ENCODE measurements at regions not wholly inside any gene's neighbourhood (a gene's known extent, or its start where the extent isn't known, plus 50 kb on each side); places are given as distances from the start of the nearest gene placed in this dataset.
"Not testable (repeated sequence)": the region's sequence is repeated elsewhere in the genome, so short reads cannot be mapped to it uniquely, and the experiment has no call there.

- DNase-seq = no peak
Measured at GRCh38 chr3:40649346-40649745, 124.6 kb downstream of the ZNF621 start.

GRCh38 chr3:40652072-40652471, 127.3 kb downstream of the ZNF621 start:
- no peak for DNase-seq

GRCh38 chr3:40653001-40653400, 128.2 kb downstream of the ZNF621 start:
- no peak for DNase-seq

GRCh38 chr3:40653878-40654277, 129.1 kb downstream of the ZNF621 start:
- no peak for DNase-seq

- DNase-seq = no peak
Measured at GRCh38 chr3:40655551-40655950, 130.8 kb downstream of the ZNF621 start.

- no peak for DNase-seq
Measured at GRCh38 chr3:40657623-40658022, 132.9 kb downstream of the ZNF621 start.

GRCh38 chr3:40658305-40658704, 133.5 kb downstream of the ZNF621 start:
- DNase-seq = no peak

GRCh38 chr3:40660554-40660953, 135.8 kb downstream of the ZNF621 start:
- no peak for DNase-seq

- no peak for DNase-seq
Measured at GRCh38 chr3:40661284-40661683, 136.5 kb downstream of the ZNF621 start.

GRCh38 chr3:40663280-40663679, 138.5 kb downstream of the ZNF621 start:
- no peak for DNase-seq

- no peak for DNase-seq
Measured at GRCh38 chr3:40669176-40669575, 144.4 kb downstream of the ZNF621 start.

- no peak for DNase-seq
Measured at GRCh38 chr3:40672861-40673260, 148.1 kb downstream of the ZNF621 start.

GRCh38 chr3:40677321-40677720, 152.6 kb downstream of the ZNF621 start:
- DNase-seq = no peak

- no peak for DNase-seq
Measured at GRCh38 chr3:40677749-40678148, 153.0 kb downstream of the ZNF621 start.

GRCh38 chr3:40679290-40679689, 154.5 kb downstream of the ZNF621 start:
- DNase-seq = no peak

- no peak for DNase-seq
Measured at GRCh38 chr3:40680685-40681657, 156.2 kb downstream of the ZNF621 start.

GRCh38 chr3:40681658-40682055, 156.9 kb downstream of the ZNF621 start:
- no peak for DNase-seq

- no peak for DNase-seq
Measured at GRCh38 chr3:40689837-40690236, 165.1 kb downstream of the ZNF621 start.

- DNase-seq = no peak
Measured at GRCh38 chr3:40690749-40691451, 166.1 kb downstream of the ZNF621 start.

- DNase-seq = no peak
Measured at GRCh38 chr3:40691452-40691861, 166.7 kb downstream of the ZNF621 start.

GRCh38 chr3:40695848-40696247, 171.1 kb downstream of the ZNF621 start:
- no peak for DNase-seq

GRCh38 chr3:40698611-40699010, 173.9 kb downstream of the ZNF621 start:
- DNase-seq = not testable (repeated sequence)

GRCh38 chr3:40701016-40701588, 176.3 kb downstream of the ZNF621 start:
- DNase-seq = no peak

- no peak for DNase-seq
Measured at GRCh38 chr3:40704224-40704623, 179.5 kb downstream of the ZNF621 start.

Data from NCI-H1417 treated with DMSO at 0.1 percent for 48 hours (cell line).